Tibial artery (tissue), 4 donors: ENCODE measurements at regions not wholly inside any gene's neighbourhood (a gene's known extent, or its start where the extent isn't known, plus 50 kb on each side); places are given as distances from the start of the nearest gene placed in this dataset.

Source experiments
- DNase-seq, 2 donors: peaks; one replicate each; pipeline ENCODE4 v3.0.0-alpha.2; 2019
- H3K27ac ChIP-seq, 2 donors: fragments of 200-600 bp; sonication (generic) in 1 of 2; 1 replicate in 1 of 2; 2 replicates in 1 of 2; pipeline ENCODE4 v1.5.1; 2018 to 2019; ENCODE audit warnings: mild to moderate bottlenecking in 1 of 2
- H3K27me3 ChIP-seq, 2 donors: fragments of 200-600 bp; sonication (generic) in 1 of 2; one replicate each; pipeline versions ENCODE4 v1.5.1 to v1.6.0; 2016 to 2019
- H3K36me3 ChIP-seq, 3 donors: fragments of 200-600 bp; sonication (generic) in 2 of 3; one replicate each; pipeline ENCODE4 v1.5.1; 2016 to 2019; ENCODE audit warnings: mild to moderate bottlenecking in 2 of 3
- H3K4me1 ChIP-seq, 4 donors: fragments of 200-600 bp; sonication (generic) in 2 of 4; 1 replicate in 3 of 4; 2 replicates in 1 of 4; pipeline ENCODE4 v1.5.1; 2016 to 2019
- H3K4me3 ChIP-seq, 2 donors: fragments of 200-600 bp; sonication (generic) in 1 of 2; 1 replicate in 1 of 2; 2 replicates in 1 of 2; pipeline ENCODE4 v1.5.1; 2018 to 2019; ENCODE audit warnings: mild to moderate bottlenecking in 2 of 2
- H3K9me3 ChIP-seq, 3 donors: fragments of 200-600 bp; sonication (generic) in 1 of 3; one replicate each; pipeline ENCODE4 v1.5.1; 2016 to 2019
- intact Hi-C: fragments of 100-400 bp; cut with DNase I; formaldehyde crosslinking; loops from one replicate; pipeline ENCODE4 v1.15.0; 2023; ENCODE audit warnings: low total_unique reads
- TF ChIP-seq, protein P1 (sequence below), 2 experiments: fragments of 200-600 bp in 1 of 2; fragments of 450-650 bp in 1 of 2; IDR thresholded peaks; one replicate each; pipeline ENCODE4 v1.5.1; 2017 to 2019; ENCODE audit warnings: antibody characterized with exemption in 2 of 2, mild to moderate bottlenecking in 1 of 2, moderate library complexity in 1 of 2

DNA sequence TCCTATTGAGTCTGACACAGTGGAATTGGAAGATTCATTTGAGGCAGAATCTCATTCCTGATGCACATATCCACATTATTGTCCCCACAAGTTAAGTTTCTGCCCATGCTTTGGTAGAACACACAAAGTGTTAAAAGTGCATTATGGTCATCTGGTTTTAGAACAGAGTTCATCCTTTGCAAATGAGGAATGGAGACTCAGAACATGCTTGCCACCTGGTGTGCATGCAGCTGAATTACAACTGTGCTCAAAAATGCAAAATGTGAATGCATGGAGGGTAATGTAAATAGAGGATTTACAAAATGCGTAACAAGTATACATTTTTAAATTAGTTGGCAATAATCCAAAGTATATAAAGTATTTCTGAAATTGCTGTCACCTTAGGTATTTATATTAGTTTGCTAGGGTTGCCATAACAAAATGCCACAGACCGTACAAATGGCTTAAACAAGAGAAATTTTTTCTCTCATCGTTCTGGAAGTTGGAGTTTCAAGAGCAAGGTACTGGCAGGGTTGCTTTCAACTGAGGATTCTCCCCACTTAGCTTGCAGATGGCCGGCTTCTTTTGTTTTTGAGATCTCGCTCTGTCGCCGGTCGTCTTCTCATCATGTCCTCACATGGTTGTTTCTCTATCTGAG, 671.1 kb downstream of the TAF11L14 start:
- H3K27ac ChIP-seq = no peak overlapping the region
- TF ChIP-seq, protein P1, sequence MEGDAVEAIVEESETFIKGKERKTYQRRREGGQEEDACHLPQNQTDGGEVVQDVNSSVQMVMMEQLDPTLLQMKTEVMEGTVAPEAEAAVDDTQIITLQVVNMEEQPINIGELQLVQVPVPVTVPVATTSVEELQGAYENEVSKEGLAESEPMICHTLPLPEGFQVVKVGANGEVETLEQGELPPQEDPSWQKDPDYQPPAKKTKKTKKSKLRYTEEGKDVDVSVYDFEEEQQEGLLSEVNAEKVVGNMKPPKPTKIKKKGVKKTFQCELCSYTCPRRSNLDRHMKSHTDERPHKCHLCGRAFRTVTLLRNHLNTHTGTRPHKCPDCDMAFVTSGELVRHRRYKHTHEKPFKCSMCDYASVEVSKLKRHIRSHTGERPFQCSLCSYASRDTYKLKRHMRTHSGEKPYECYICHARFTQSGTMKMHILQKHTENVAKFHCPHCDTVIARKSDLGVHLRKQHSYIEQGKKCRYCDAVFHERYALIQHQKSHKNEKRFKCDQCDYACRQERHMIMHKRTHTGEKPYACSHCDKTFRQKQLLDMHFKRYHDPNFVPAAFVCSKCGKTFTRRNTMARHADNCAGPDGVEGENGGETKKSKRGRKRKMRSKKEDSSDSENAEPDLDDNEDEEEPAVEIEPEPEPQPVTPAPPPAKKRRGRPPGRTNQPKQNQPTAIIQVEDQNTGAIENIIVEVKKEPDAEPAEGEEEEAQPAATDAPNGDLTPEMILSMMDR (IDR thresholded peaks at IDR 0.05) = peak; percentile 46 to 51
- H3K4me3 ChIP-seq = no peak overlapping the region
- H3K4me1 ChIP-seq = no peaks in the 10 kb centered on the region
- H3K36me3 ChIP-seq = no peaks in the 10 kb centered on the region
- no peak for DNase-seq
- no peaks in the 10 kb centered on the region for H3K9me3 ChIP-seq
- no peaks in the 10 kb centered on the region for H3K27me3 ChIP-seq
- intact Hi-C loops = no loop called here

DNA sequence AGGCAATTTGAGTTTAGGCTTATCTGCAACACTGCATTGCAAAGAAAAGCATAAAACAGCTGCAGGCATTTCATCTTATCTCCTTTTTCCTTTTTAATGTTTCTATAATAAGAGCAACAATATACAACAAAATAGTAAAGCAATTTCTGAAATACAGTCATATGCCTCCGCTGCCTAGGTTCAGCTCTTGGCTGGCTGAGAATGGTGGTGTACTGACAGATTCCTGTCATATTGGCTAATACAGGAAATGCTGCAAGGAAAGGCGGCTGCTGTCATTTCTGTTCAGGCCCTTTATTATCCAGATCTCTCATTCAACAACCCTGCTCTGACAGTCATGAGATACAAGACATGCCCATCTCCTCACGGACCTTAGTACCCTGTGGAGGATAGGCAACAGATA, 677.0 kb downstream of the TAF11L14 start:
- intact Hi-C loops = no loop called here
- no peak for DNase-seq

DNA sequence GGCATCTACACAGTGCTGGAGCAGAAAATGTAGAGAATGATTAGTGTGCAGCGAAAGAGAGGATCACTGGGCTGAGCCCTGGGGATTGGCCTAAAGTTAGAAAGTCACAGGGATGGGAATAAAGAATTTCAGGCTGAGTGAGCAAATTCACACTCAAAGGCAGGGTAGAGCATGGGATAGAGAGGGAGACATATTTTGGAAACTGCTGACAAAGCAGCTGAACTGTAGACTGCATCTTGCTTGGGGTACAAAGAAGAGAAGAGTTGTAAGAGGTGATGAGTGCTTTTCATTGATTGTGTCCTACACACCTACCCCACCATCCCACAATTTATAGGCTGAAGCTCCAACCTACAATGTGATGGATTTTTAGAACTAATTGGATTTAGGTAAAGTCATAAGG, 677.8 kb downstream of the TAF11L14 start:
- no peaks in the 10 kb centered on the region for H3K27me3 ChIP-seq
- no peaks in the 10 kb centered on the region for H3K4me1 ChIP-seq
- H3K4me3 ChIP-seq = no peak overlapping the region
- TF ChIP-seq, protein P1 (IDR thresholded peaks at IDR 0.05) = no peak
- intact Hi-C loops = no loop called here
- H3K36me3 ChIP-seq = no peaks in the 10 kb centered on the region
- no peak overlapping the region for H3K27ac ChIP-seq
- H3K9me3 ChIP-seq = no peaks in the 10 kb centered on the region
- DNase-seq = no peak

More for the DNA sequence above, 677.0 kb downstream of the TAF11L14 start:
- no peaks in the 10 kb centered on the region for H3K27me3 ChIP-seq
- TF ChIP-seq, protein P1 (IDR thresholded peaks at IDR 0.05) = no peak
- H3K27ac ChIP-seq = no peak overlapping the region
- no peaks in the 10 kb centered on the region for H3K9me3 ChIP-seq
- no peaks in the 10 kb centered on the region for H3K36me3 ChIP-seq
- no peak overlapping the region for H3K4me3 ChIP-seq
- no peaks in the 10 kb centered on the region for H3K4me1 ChIP-seq

DNA sequence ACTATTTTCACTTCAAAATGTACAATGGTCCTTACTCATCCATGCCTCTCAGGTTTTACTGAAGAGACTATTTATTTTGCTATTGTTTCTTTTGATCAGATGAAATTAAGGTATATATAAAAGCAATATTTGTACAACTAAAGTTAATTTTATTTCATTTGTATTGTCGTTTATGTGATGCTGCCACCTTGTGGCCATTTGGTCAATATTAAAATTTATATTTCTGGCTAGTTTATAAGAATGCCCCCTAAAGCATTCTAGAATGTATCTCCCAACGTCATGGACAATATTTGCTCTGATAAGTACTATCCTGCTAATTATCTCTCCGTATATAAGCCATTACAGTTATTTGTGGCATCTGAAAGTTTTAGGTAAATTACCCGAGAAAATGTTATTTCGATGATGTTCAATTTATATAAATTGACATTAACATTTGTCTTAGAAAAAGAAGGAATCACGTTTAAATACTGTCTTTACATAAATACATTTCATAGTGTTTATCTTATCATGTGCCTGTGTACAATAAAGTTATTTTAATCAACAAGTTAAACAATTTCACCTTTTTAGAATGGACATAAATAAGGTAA, 680.0 kb downstream of the TAF11L14 start:
- Histone ChIP-seq H3K4me1 (no peaks in the 10 kb centered on the region), H3K27ac (no peak overlapping the region), H3K36me3 (no peaks in the 10 kb centered on the region), H3K4me3 (no peak overlapping the region), H3K27me3 (no peaks in the 10 kb centered on the region), H3K9me3 (no peaks in the 10 kb centered on the region)
- intact Hi-C loops = no loop called here
- DNase-seq = no peak
- TF ChIP-seq, protein P1 (IDR thresholded peaks at IDR 0.05) = peak; percentile 37 to 43

DNA sequence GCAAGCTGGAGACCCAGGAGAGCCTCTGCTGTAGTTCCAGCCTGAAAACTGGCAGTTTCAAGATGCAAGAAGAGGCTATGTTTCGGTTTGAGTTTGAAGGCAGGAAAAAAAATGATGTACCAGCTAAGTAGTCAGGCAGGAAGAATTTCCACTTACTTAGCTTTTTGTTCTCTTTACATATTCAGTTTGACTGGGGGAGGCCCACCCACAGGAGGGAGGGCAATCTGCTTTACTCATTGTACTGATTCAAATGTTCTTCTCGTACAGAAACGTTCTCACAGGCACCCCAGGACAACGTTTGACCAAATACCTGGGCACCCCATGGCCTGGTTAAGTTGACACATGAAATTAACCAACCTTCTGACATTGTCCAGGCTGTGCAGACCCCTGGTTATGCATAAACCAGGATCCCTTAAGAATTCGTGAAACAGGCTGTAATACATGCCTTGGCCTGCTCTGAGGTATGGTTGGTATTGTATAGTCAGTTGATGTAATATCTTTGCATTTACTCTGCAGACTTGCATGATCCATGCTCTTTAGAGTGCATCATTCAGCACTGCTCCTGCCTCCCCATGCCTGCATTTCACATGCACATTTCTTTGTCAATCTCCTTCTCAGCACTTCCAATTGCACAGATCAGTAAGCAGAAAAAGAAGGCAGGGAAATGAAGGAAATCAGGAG, 687.1 kb downstream of the TAF11L14 start:
- no peak for DNase-seq
- H3K36me3 ChIP-seq = no peaks in the 10 kb centered on the region
- no peaks in the 10 kb centered on the region for H3K4me1 ChIP-seq
- intact Hi-C loops = no loop called here
- H3K27ac ChIP-seq = no peak overlapping the region
- H3K4me3 ChIP-seq = no peak overlapping the region
- TF ChIP-seq, protein P1 (IDR thresholded peaks at IDR 0.05) = no peak
- H3K9me3 ChIP-seq = no peaks in the 10 kb centered on the region
- no peaks in the 10 kb centered on the region for H3K27me3 ChIP-seq
